ENCODE measurements at regions not wholly inside any gene's neighbourhood (a gene's known extent, or its start where the extent isn't known, plus 50 kb on each side); places are given as distances from the start of the nearest gene placed in this dataset.
"Not testable (repeated sequence)": the region's sequence is repeated elsewhere in the genome, so short reads cannot be mapped to it uniquely, and the experiment has no call there.

GRCh38 chr9:135361668-135362067 lies 117.9 kb upstream of the PPP1R26 start:
- not testable (repeated sequence) for TF ChIP-seq CTCF, POLR2A (IDR thresholded peaks at IDR 0.05)
